CD14-positive monocyte (primary cell): ENCODE measurements at regions not wholly inside any gene's neighbourhood (a gene's known extent, or its start where the extent isn't known, plus 50 kb on each side); places are given as distances from the start of the nearest gene placed in this dataset.

Experiments
- DNase-seq, 3 donors: peaks; one replicate each; pipeline ENCODE4 v3.0.0-alpha.2; 2011 to 2022
- H2AFZ ChIP-seq: 2 replicates; pipeline ENCODE4 v1.6.0; 2012; ENCODE audit warnings: mild to moderate bottlenecking, low read depth, low read length, inconsistent platforms; ENCODE audit not compliant: insufficient read depth, poor library complexity, severe bottlenecking
- H3K27ac ChIP-seq, 2 donors: 1 replicate in 1 of 2; 2 replicates in 1 of 2; pipeline ENCODE4 v1.5.1; 2012 to 2013; ENCODE audit warnings: low read length in 2 of 2, control low read depth in 1 of 2, inconsistent platforms in 1 of 2, low read depth in 1 of 2, mild to moderate bottlenecking in 1 of 2
- H3K27me3 ChIP-seq, 2 donors: one replicate each; pipeline versions ENCODE4 v1.6.0 to v1.6.1; 2011 to 2013; ENCODE audit warnings: low read length in 2 of 2; ENCODE audit not compliant: control insufficient read depth in 2 of 2, insufficient read depth in 2 of 2
- H3K36me3 ChIP-seq, 2 donors: replicated peaks in 1 of 2; 1 replicate in 1 of 2; 2 replicates in 1 of 2; pipeline versions ENCODE4 v1.5.1 to v1.6.1; 2012 to 2013; ENCODE audit warnings: low read length in 2 of 2, control low read depth in 1 of 2, inconsistent platforms in 1 of 2, mild to moderate bottlenecking in 1 of 2; ENCODE audit not compliant: insufficient read depth in 2 of 2, control insufficient read depth in 1 of 2
- H3K4me1 ChIP-seq, 2 donors: 1 replicate in 1 of 2; 2 replicates in 1 of 2; pipeline versions ENCODE4 v1.5.1 to v1.6.1; 2012 to 2013; ENCODE audit warnings: low read length in 2 of 2, control low read depth in 1 of 2, inconsistent platforms in 1 of 2, mild to moderate bottlenecking in 1 of 2, moderate library complexity in 1 of 2; ENCODE audit not compliant: insufficient read depth in 2 of 2, control insufficient read depth in 1 of 2
- H3K4me2 ChIP-seq: replicated peaks from 2 replicates; pipeline ENCODE3; 2012; ENCODE audit warnings: low read length, moderate library complexity, mild to moderate bottlenecking; ENCODE audit not compliant: poor library complexity, severe bottlenecking; ENCODE audit errors: extremely low read depth
- H3K4me3 ChIP-seq, 3 experiments: fragments of 200-600 bp in 1 of 3; sonication (generic) in 1 of 3; replicated peaks in 1 of 3; 1 replicate in 2 of 3; 2 replicates in 1 of 3; pipeline ENCODE4 v1.5.1; 2011 to 2013; ENCODE audit warnings: low read length in 3 of 3, mild to moderate bottlenecking in 3 of 3, control low read depth in 2 of 3, low read depth in 2 of 3, inconsistent platforms in 1 of 3, moderate library complexity in 1 of 3
- H3K79me2 ChIP-seq: 2 replicates; pipeline ENCODE4 v1.6.0; 2012; ENCODE audit warnings: mild to moderate bottlenecking, control low read depth, inconsistent platforms, low read length, moderate library complexity; ENCODE audit not compliant: insufficient read depth
- H3K9ac ChIP-seq: 2 replicates; pipeline ENCODE4 v1.6.0; 2017; ENCODE audit warnings: low read length, mild to moderate bottlenecking; ENCODE audit not compliant: insufficient read depth, poor library complexity, severe bottlenecking
- H3K9me3 ChIP-seq, 2 donors: replicated peaks in 1 of 2; 1 replicate in 1 of 2; 2 replicates in 1 of 2; pipeline versions ENCODE4 v1.5.1 to v1.6.1; 2012 to 2013; ENCODE audit warnings: low read length in 2 of 2, control low read depth in 1 of 2; ENCODE audit not compliant: control insufficient read depth in 1 of 2, insufficient read depth in 1 of 2
- H4K20me1 ChIP-seq: 2 replicates; pipeline ENCODE4 v1.6.0; 2012; ENCODE audit warnings: mild to moderate bottlenecking, low read length, control low read depth, moderate library complexity; ENCODE audit not compliant: insufficient read depth
- H3K27ac Mint-ChIP-seq, 7 donors: one replicate each; pipeline ENCODE4 v1.8.0; 2020; ENCODE audit warnings: mild to moderate bottlenecking in 7 of 7, mixed read lengths in 7 of 7, moderate library complexity in 6 of 7, inconsistent platforms in 2 of 7
- H3K27me3 Mint-ChIP-seq, 3 donors: one replicate each; pipeline ENCODE4 v1.8.0; 2021 to 2022; ENCODE audit warnings: low read depth in 3 of 3, mild to moderate bottlenecking in 3 of 3, mixed read lengths in 3 of 3, moderate library complexity in 3 of 3, inconsistent platforms in 1 of 3
- H3K36me3 Mint-ChIP-seq, 2 donors: one replicate each; pipeline ENCODE4 v1.8.0; 2020; ENCODE audit warnings: mixed read lengths in 2 of 2, inconsistent platforms in 1 of 2, mild to moderate bottlenecking in 1 of 2
- H3K4me1 Mint-ChIP-seq: one replicate; pipeline ENCODE4 v1.8.0; 2020; ENCODE audit warnings: mild to moderate bottlenecking, mixed read lengths
- H3K4me3 Mint-ChIP-seq, 2 donors: one replicate each; pipeline ENCODE4 v1.8.0; 2020; ENCODE audit warnings: mild to moderate bottlenecking in 2 of 2, mixed read lengths in 2 of 2, moderate library complexity in 1 of 2
- H3K9me3 Mint-ChIP-seq, 7 donors: one replicate each; pipeline ENCODE4 v1.8.0; 2020 to 2022; ENCODE audit warnings: mixed read lengths in 7 of 7, mild to moderate bottlenecking in 6 of 7, moderate library complexity in 6 of 7, inconsistent platforms in 2 of 7
- WGBS: methylation state at CpG from one replicate; pipeline ENCODE4 v1.1.5; 2013; ENCODE audit warnings: missing lambda C conversion rate; ENCODE audit not compliant: insufficient coverage; 5-methylcytosine and 5-hydroxymethylcytosine counted together
- intact Hi-C, 2 donors: fragments of 100-400 bp; cut with micrococcal nuclease; formaldehyde crosslinking; loops; one replicate each; pipeline versions ENCODE4 v1.15.0 to v1.15.1; 2023
- TF ChIP-seq, protein P1 (sequence below): fragments of 200-600 bp; IDR thresholded peaks from one replicate; pipeline ENCODE4 v1.8.0; 2022; ENCODE audit warnings: antibody characterized with exemption, mild to moderate bottlenecking

DNA sequence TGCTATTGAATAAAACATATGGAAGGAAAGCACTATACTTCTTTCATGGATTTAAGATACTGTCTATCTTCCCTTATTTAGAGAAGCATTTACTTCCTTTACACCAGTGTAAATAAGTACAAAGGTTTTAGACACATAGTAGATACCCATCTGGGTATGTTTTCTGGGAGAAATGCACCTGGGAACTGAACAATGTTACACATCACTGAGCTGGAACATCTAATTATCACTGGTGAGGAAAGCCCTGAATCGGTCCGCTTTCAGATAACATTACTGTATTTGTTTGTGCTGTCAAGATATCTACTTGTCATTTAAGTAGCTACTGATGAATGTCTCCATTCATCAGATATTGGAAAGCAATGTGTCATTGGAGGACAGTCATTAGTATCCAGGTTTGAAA is 964.7 kb upstream of the PTPRD start:
- Histone ChIP-seq H3K27ac (no peak overlapping the region), H3K4me1 (no peaks in the 10 kb centered on the region), H3K4me3 (no peak overlapping the region), H3K4me2 (no peak overlapping the region), H3K9ac (no peak overlapping the region), H2AFZ (no peak overlapping the region), H3K36me3 (no peaks in the 10 kb centered on the region), H3K9me3 (no peaks in the 10 kb centered on the region), H4K20me1 (no peaks in the 10 kb centered on the region), H3K27me3 (no peaks in the 10 kb centered on the region), H3K79me2 (no peaks in the 10 kb centered on the region)
- no peak for DNase-seq
- intact Hi-C loops, result no loop called here
- H3K4me1 Mint-ChIP-seq, result no peaks in the 10 kb centered on the region
- H3K36me3 Mint-ChIP-seq, result no peaks in the 10 kb centered on the region
- H3K4me3 Mint-ChIP-seq, result no peak overlapping the region
- TF ChIP-seq, protein P1, sequence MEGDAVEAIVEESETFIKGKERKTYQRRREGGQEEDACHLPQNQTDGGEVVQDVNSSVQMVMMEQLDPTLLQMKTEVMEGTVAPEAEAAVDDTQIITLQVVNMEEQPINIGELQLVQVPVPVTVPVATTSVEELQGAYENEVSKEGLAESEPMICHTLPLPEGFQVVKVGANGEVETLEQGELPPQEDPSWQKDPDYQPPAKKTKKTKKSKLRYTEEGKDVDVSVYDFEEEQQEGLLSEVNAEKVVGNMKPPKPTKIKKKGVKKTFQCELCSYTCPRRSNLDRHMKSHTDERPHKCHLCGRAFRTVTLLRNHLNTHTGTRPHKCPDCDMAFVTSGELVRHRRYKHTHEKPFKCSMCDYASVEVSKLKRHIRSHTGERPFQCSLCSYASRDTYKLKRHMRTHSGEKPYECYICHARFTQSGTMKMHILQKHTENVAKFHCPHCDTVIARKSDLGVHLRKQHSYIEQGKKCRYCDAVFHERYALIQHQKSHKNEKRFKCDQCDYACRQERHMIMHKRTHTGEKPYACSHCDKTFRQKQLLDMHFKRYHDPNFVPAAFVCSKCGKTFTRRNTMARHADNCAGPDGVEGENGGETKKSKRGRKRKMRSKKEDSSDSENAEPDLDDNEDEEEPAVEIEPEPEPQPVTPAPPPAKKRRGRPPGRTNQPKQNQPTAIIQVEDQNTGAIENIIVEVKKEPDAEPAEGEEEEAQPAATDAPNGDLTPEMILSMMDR, result no peak
- no peak overlapping the region for H3K27ac Mint-ChIP-seq
- no peaks in the 10 kb centered on the region for H3K9me3 Mint-ChIP-seq
- H3K27me3 Mint-ChIP-seq, result no peaks in the 10 kb centered on the region
- WGBS, result no CpG with 5 or more reads among the region's 2 CpGs

DNA sequence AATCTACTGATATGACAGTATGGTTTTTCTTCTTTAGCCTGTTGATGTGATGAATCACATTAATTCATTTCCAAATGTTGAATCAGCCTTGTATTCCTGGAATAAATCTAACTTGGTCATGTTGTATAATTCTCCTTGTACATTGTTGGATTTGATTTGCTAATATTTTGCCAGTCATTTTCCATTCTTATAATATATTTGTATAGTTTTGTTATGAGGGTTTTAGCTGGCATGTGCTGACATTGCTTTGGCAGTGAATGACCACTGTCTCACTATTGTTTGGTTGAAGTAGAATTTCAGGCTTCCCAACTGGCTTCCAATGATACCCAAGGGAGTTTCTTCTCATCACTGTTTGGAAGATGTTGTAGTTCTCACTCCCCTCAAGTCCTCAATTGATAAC is 983.0 kb upstream of the PTPRD start:
- Histone ChIP-seq H3K79me2 (no peaks in the 10 kb centered on the region), H3K36me3 (no peaks in the 10 kb centered on the region), H2AFZ (no peak overlapping the region), H3K27ac (no peak overlapping the region), H3K27me3 (no peaks in the 10 kb centered on the region), H3K9me3 (no peaks in the 10 kb centered on the region), H4K20me1 (no peaks in the 10 kb centered on the region), H3K4me1 (no peaks in the 10 kb centered on the region), H3K9ac (no peak overlapping the region), H3K4me2 (no peak overlapping the region), H3K4me3 (no peak overlapping the region)
- Mint-ChIP-seq H3K27me3 (no peaks in the 10 kb centered on the region), H3K4me3 (no peak overlapping the region), H3K4me1 (no peaks in the 10 kb centered on the region), H3K36me3 (no peaks in the 10 kb centered on the region), H3K27ac (no peak overlapping the region), H3K9me3 (peaks cover 0 to 3% (median 0%) of the 10 kb centered on the region in 7 donors)
- TF ChIP-seq, protein P1, result no peak
- intact Hi-C loops, result no loop called here
- DNase-seq, result no peak
